IMR-90 (cell line): ENCODE measurements at regions not wholly inside any gene's neighbourhood (a gene's known extent, or its start where the extent isn't known, plus 50 kb on each side); places are given as distances from the start of the nearest gene placed in this dataset.

Experiments
- ATAC-seq: fragments of 200-7000 bp; cut with Tn5 transposase; 2 replicates; pipeline ENCODE4 v1.9.1; 2020; ENCODE audit warnings: low read depth, mild to moderate bottlenecking, moderate library complexity
- BruUV-seq: library from RNA; stranded (reverse); fragments of 400-500 nt; replicated peaks from 2 replicates; lab custom pipeline; 2021; lab: Mats Ljungman, UMichigan
- CTCF ChIA-PET: fragments of 300-600 bp; formaldehyde crosslinking; extraction: SDS; loops from one replicate; lab custom pipeline; 2021; ENCODE audit warnings: antibody characterized with exemption; lab: Yijun Ruan, JAX
- POLR2A ChIA-PET: fragments of 300-600 bp; sonication (Branson Sonifier 250); formaldehyde crosslinking; loops from one replicate; lab custom pipeline; 2022; ENCODE audit warnings: antibody characterized with exemption; ENCODE audit not compliant: unreplicated experiment; lab: Charles Lee
- DNase-seq: peaks from one replicate; pipeline ENCODE4 v3.0.0; 2013
- H2AFZ ChIP-seq: replicated peaks from 2 replicates; pipeline ENCODE3; 2013; ENCODE audit warnings: low read length, mild to moderate bottlenecking; ENCODE audit not compliant: poor library complexity
- H2AK5ac ChIP-seq: 2 replicates; pipeline ENCODE4 v1.6.1; 2013; ENCODE audit warnings: low read depth, low read length, inconsistent platforms
- H2AK9ac ChIP-seq: replicated peaks from 2 replicates; pipeline ENCODE3; 2013; ENCODE audit warnings: mild to moderate bottlenecking, low read depth, low read length, moderate library complexity; ENCODE audit not compliant: poor library complexity
- H2BK120ac ChIP-seq: 2 replicates; pipeline ENCODE4 v1.6.1; 2013; ENCODE audit warnings: low read depth, low read length, inconsistent platforms
- H2BK15ac ChIP-seq: 3 replicates; pipeline ENCODE4 v1.6.1; 2013; ENCODE audit warnings: low read depth, low read length, inconsistent platforms
- H2BK20ac ChIP-seq: 2 replicates; pipeline ENCODE4 v1.6.1; 2013; ENCODE audit warnings: low read depth, mild to moderate bottlenecking, inconsistent platforms, low read length, moderate library complexity
- H2BK5ac ChIP-seq: 2 replicates; pipeline ENCODE4 v1.6.1; 2013; ENCODE audit warnings: mild to moderate bottlenecking, low read depth, low read length, inconsistent platforms; ENCODE audit not compliant: poor library complexity, severe bottlenecking
- H3K14ac ChIP-seq: replicated peaks from 2 replicates; pipeline ENCODE4 v1.6.1; 2013; ENCODE audit warnings: low read depth, low read length, inconsistent platforms
- H3K18ac ChIP-seq: 2 replicates; pipeline ENCODE4 v1.6.1; 2013; ENCODE audit warnings: low read depth, low read length, control low read depth
- H3K23ac ChIP-seq: 2 replicates; pipeline ENCODE4 v1.6.1; 2013; ENCODE audit warnings: low read depth, low read length, inconsistent platforms
- H3K27ac ChIP-seq: 2 replicates; pipeline ENCODE4 v1.5.1; 2013; ENCODE audit warnings: mild to moderate bottlenecking, control low read depth, low read length; ENCODE audit not compliant: insufficient read depth
- H3K27me3 ChIP-seq: 2 replicates; pipeline ENCODE4 v1.6.1; 2013; ENCODE audit warnings: low read length; ENCODE audit not compliant: control insufficient read depth, insufficient read depth
- H3K36me3 ChIP-seq: 2 replicates; pipeline ENCODE4 v1.6.1; 2013; ENCODE audit warnings: low read length, mixed read lengths; ENCODE audit not compliant: control insufficient read depth, insufficient read depth
- H3K4ac ChIP-seq: 2 replicates; pipeline ENCODE4 v1.6.1; 2013; ENCODE audit warnings: low read depth, low read length, inconsistent platforms
- H3K4me1 ChIP-seq: 2 replicates; pipeline ENCODE4 v1.6.1; 2013; ENCODE audit warnings: low read length, mixed read lengths; ENCODE audit not compliant: control insufficient read depth, insufficient read depth
- H3K4me2 ChIP-seq: 2 replicates; pipeline ENCODE4 v1.6.1; 2013; ENCODE audit warnings: low read depth, mild to moderate bottlenecking, control low read depth, low read length, moderate library complexity
- H3K4me3 ChIP-seq: 2 replicates; pipeline ENCODE4 v1.5.1; 2013; ENCODE audit warnings: low read depth, mild to moderate bottlenecking, control low read depth, low read length, moderate library complexity; ENCODE audit not compliant: insufficient read depth
- H3K56ac ChIP-seq: 2 replicates; pipeline ENCODE4 v1.6.1; 2013; ENCODE audit warnings: low read length, inconsistent platforms; ENCODE audit not compliant: insufficient read depth; ENCODE audit errors: extremely low read depth
- H3K79me1 ChIP-seq, 2 experiments: 2 replicates each; pipeline ENCODE4 v1.6.1; 2013; ENCODE audit warnings: low read length in 2 of 2, inconsistent platforms in 1 of 2, low read depth in 1 of 2
- H3K9ac ChIP-seq: 2 replicates; pipeline ENCODE4 v1.6.1; 2013; ENCODE audit warnings: low read depth, low read length, control low read depth
- H3K9me1 ChIP-seq: 2 replicates; pipeline ENCODE4 v1.6.1; 2013; ENCODE audit warnings: low read length, inconsistent platforms; ENCODE audit not compliant: insufficient read depth
- H3K9me3 ChIP-seq: 2 replicates; pipeline ENCODE4 v1.6.1; 2013; ENCODE audit warnings: low read length; ENCODE audit not compliant: control insufficient read depth, insufficient read depth
- H4K20me1 ChIP-seq: 2 replicates; pipeline ENCODE4 v1.6.1; 2013; ENCODE audit warnings: low read length, inconsistent platforms; ENCODE audit not compliant: insufficient read depth
- H4K5ac ChIP-seq: 2 replicates; pipeline ENCODE4 v1.6.1; 2013; ENCODE audit warnings: mild to moderate bottlenecking, low read depth, low read length, control low read depth
- H4K8ac ChIP-seq, 2 experiments: 2 replicates each; pipeline ENCODE4 v1.6.1; 2013; ENCODE audit warnings: low read depth in 2 of 2, low read length in 2 of 2, control low read depth in 1 of 2, inconsistent platforms in 1 of 2
- H4K91ac ChIP-seq: 2 replicates; pipeline ENCODE4 v1.6.1; 2013; ENCODE audit warnings: low read depth, low read length, inconsistent platforms; ENCODE audit not compliant: insufficient read depth
- BHLHE40 ChIP-seq: fragments of 150-350 bp; IDR thresholded peaks from 2 replicates; pipeline ENCODE4 v1.6.1; 2016; ENCODE audit warnings: mild to moderate bottlenecking, low read depth, low read length
- CEBPB ChIP-seq: IDR thresholded peaks from 2 replicates; pipeline ENCODE4 v1.6.1; 2012; ENCODE audit warnings: low read depth, low read length, improper control_type of control experiment
- CHD1 ChIP-seq: IDR thresholded peaks from 2 replicates; pipeline ENCODE4 v1.6.1; 2012; ENCODE audit warnings: low read depth, low read length, improper control_type of control experiment
- CTCF ChIP-seq: conservative IDR thresholded peaks from 2 replicates; pipeline ENCODE4 v1.5.1; 2012; ENCODE audit warnings: mild to moderate bottlenecking, low read depth, low read length, improper control_type of control experiment
- ELK1 ChIP-seq: fragments of 150-350 bp; IDR thresholded peaks from 2 replicates; pipeline ENCODE4 v1.6.1; 2016; ENCODE audit warnings: low read depth, mild to moderate bottlenecking, low read length, moderate library complexity, borderline replicate concordance
- FOS ChIP-seq: fragments of 150-350 bp; IDR thresholded peaks from 2 replicates; pipeline ENCODE4 v1.6.1; 2016; ENCODE audit warnings: low read depth, low read length
- MAFK ChIP-seq: IDR thresholded peaks from 2 replicates; pipeline ENCODE4 v1.6.1; 2012; ENCODE audit warnings: low read depth, low read length, improper control_type of control experiment
- MAZ ChIP-seq: IDR thresholded peaks from 2 replicates; pipeline ENCODE4 v1.6.1; 2012; ENCODE audit warnings: low read depth, mild to moderate bottlenecking, low read length, improper control_type of control experiment, moderate library complexity, borderline replicate concordance
- MXI1 ChIP-seq: IDR thresholded peaks from 2 replicates; pipeline ENCODE4 v1.6.1; 2012; ENCODE audit warnings: low read depth, mild to moderate bottlenecking, low read length, moderate library complexity, borderline replicate concordance
- NFE2L2 ChIP-seq: fragments of 150-350 bp; IDR thresholded peaks from 2 replicates; pipeline ENCODE4 v1.6.1; 2016; ENCODE audit warnings: low read depth, mild to moderate bottlenecking, low read length
- POLR2A ChIP-seq: IDR thresholded peaks from 2 replicates; pipeline ENCODE4 v1.6.1; 2012; ENCODE audit warnings: mild to moderate bottlenecking, low read depth, low read length
- RAD21 ChIP-seq: IDR thresholded peaks from 2 replicates; pipeline ENCODE4 v1.6.1; 2012; ENCODE audit warnings: low read length, improper control_type of control experiment
- RCOR1 ChIP-seq: IDR thresholded peaks from 2 replicates; pipeline ENCODE4 v1.6.1; 2012; ENCODE audit warnings: mild to moderate bottlenecking, low read length, improper control_type of control experiment; ENCODE audit not compliant: insufficient replicate concordance
- RFX5 ChIP-seq: IDR thresholded peaks from 2 replicates; pipeline ENCODE4 v1.8.0; 2012; ENCODE audit warnings: low read depth, mild to moderate bottlenecking, low read length, moderate library complexity
- SMC3 ChIP-seq: fragments of 150-350 bp; IDR thresholded peaks from 2 replicates; pipeline ENCODE4 v1.6.1; 2016; ENCODE audit warnings: low read depth, mild to moderate bottlenecking, antibody characterized with exemption, low read length, moderate library complexity
- USF2 ChIP-seq: fragments of 150-350 bp; IDR thresholded peaks from 2 replicates; pipeline ENCODE4 v1.6.1; 2017; ENCODE audit warnings: mild to moderate bottlenecking, antibody characterized with exemption, low read length, low read depth
- WGBS, 2 experiments: methylation state at CpG; one replicate each; pipeline versions ENCODE4 v1.1.5 to v1.1.7; 2013; ENCODE audit warnings: missing lambda C conversion rate in 2 of 2; ENCODE audit not compliant: insufficient read length in 1 of 2; ENCODE audit errors: extremely low coverage in 2 of 2; 5-methylcytosine and 5-hydroxymethylcytosine counted together
- dilution Hi-C: fragments of 300-500 bp; cut with HindIII; formaldehyde crosslinking; loops from one replicate; pipeline ENCODE4 v1.14.3; 2018; ENCODE audit warnings: low sequenced_read_pairs; ENCODE audit not compliant: unreplicated experiment
- in situ Hi-C: fragments of 300-500 bp; cut with MboI; formaldehyde crosslinking; loops from 3 replicates; pipeline ENCODE4 v1.14.3; 2019; ENCODE audit warnings: low sequenced_read_pairs, inconsistent platforms, mixed read lengths
- intact Hi-C: fragments of 100-400 bp; cut with micrococcal nuclease; formaldehyde crosslinking; loops from 2 replicates; pipeline ENCODE4 v1.10.0; 2022

DNA sequence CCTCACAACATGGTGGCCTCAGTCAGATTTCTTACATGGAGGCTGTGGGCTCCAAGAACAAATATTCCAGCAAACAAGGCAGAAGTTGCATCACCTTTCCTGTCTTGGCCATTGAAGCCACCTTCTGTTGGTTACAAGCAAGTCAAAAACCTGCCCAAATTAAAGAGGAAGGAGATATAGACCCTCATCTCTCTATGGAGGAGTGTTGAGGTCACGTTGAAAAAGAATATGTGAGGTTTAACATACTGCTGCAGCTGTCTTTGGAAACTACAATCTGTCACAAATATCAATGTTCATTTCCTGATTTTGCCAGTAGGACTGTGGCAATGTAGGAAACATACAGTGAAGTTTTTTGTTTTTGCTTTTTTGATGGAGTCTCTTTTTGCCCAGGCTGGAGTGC lies 211.4 kb downstream of the COPRS start:
- Histone ChIP-seq H4K8ac (no peak overlapping the region), H3K9ac (no peak overlapping the region), H3K9me3 (peaks cover 17% of the 10 kb centered on the region), H3K4me3 (no peak overlapping the region), H3K27ac (no peak overlapping the region), H2AFZ (no peak overlapping the region), H3K27me3 (no peaks in the 10 kb centered on the region), H4K20me1 (no peaks in the 10 kb centered on the region), H2BK15ac (no peak overlapping the region), H4K91ac (no peak overlapping the region), H3K14ac (no peak overlapping the region), H3K4ac (no peak overlapping the region), H2AK9ac (no peak overlapping the region), H3K4me2 (no peak overlapping the region), H3K23ac (no peak overlapping the region), H3K56ac (no peak overlapping the region), H3K36me3 (no peaks in the 10 kb centered on the region), H3K18ac (no peak overlapping the region), H2BK20ac (no peak overlapping the region), H2AK5ac (no peak overlapping the region), H4K5ac (no peak overlapping the region), H3K4me1 (no peaks in the 10 kb centered on the region), H2BK120ac (no peak overlapping the region), H3K9me1 (no peaks in the 10 kb centered on the region), H3K79me1 (no peaks in the 10 kb centered on the region), H2BK5ac (no peak overlapping the region)
- ChIA-PET CTCF (no interaction called here), POLR2A (no interaction called here)
- BruUV-seq, result no TSS peak
- TF ChIP-seq MAFK (no peak), MAZ (no peak), RAD21 (no peak), BHLHE40 (no peak), POLR2A (no peak), CTCF (no peak), NFE2L2 (no peak), ELK1 (no peak), USF2 (no peak), MXI1 (no peak), SMC3 (no peak), CEBPB (no peak), RFX5 (no peak), FOS (no peak), RCOR1 (no peak), CHD1 (no peak)
- ATAC-seq (no peak), DNase-seq (no peak)
- in situ Hi-C loops (no loop called here), dilution Hi-C loops (no loop called here), intact Hi-C loops (loop anchor here (5.0 kb wide), 1 partner anchor 35 kb away; no protein-coding TSS in a partner anchor)
- WGBS, 2 experiments, result no CpG with 5 or more reads among the region's 1 CpG
